ENCODE measurements at regions not wholly inside any gene's neighbourhood (a gene's known extent, or its start where the extent isn't known, plus 50 kb on each side); places are given as distances from the start of the nearest gene placed in this dataset.

GRCh38 chr13:84816567-84817105 lies 934.4 kb upstream of the SLITRK1 start (continued):
- TF ChIP-seq ZNF462 (CRISPR knock-in tag; IDR thresholded peaks at IDR 0.05), result no peak
- TF ChIP-seq ZNF114 (CRISPR knock-in tag; IDR thresholded peaks at IDR 0.05), result no peak
- no peak for TF ChIP-seq STAT1 (IDR thresholded peaks at IDR 0.05; ENCODE audit: unreplicated experiment)
- no peak for TF ChIP-seq CREB1 (CRISPR knock-in tag; IDR thresholded peaks at IDR 0.05; ENCODE audit: low read depth)

- Histone ChIP-seq H3K9me2 (ENCODE audit: insufficient read depth) (no peaks in the 10 kb centered on the region), H3K4me2 (no peak overlapping the region), H3K4me3 (no peak overlapping the region), H3K79me2 (replicated peaks; ENCODE audit: insufficient read depth) (no peaks in the 10 kb centered on the region), H3K4me1 (ENCODE audit: insufficient read depth) (peaks cover 4% of the 10 kb centered on the region; the same call in 1 of the 2 replicates), H3F3A (replicated peaks; ENCODE audit: low read depth) (no peaks in the 10 kb centered on the region), H3K27me3 (ENCODE audit: insufficient read depth) (no peaks in the 10 kb centered on the region), H4K20me1 (replicated peaks; ENCODE audit: insufficient read depth) (no peaks in the 10 kb centered on the region), H2AFZ (no peak overlapping the region), H3K36me3 (ENCODE audit: insufficient read depth) (no peaks in the 10 kb centered on the region), H3K27ac (ENCODE audit: low read depth) (no peak overlapping the region)
- no peaks in the 10 kb centered on the region for H3K9me3 Mint-ChIP-seq
- no peak for ATAC-seq
- no peak for DNase-seq (ENCODE audit: low spot score)
- no peaks in the 10 kb centered on the region for H3K36me3 Mint-ChIP-seq (ENCODE audit: low read depth)
- no peaks in the 10 kb centered on the region for H3K27me3 Mint-ChIP-seq (ENCODE audit: insufficient read depth, low read depth, poor library complexity)
- H3K4me1 Mint-ChIP-seq, result peaks cover 19% of the 10 kb centered on the region
- H3K4me3 Mint-ChIP-seq, result no peak overlapping the region
- no peak overlapping the region for H3K27ac Mint-ChIP-seq
- TF ChIP-seq REST (IDR thresholded peaks at IDR 0.05; ENCODE audit: unreplicated experiment), result no peak
- TF ChIP-seq CREB1 (CRISPR knock-in tag; IDR thresholded peaks at IDR 0.05; ENCODE audit: low read depth), result no peak
- no peak for TF ChIP-seq EZH2 (IDR thresholded peaks at IDR 0.05; ENCODE audit: low read depth, unreplicated experiment)
- no peak for TF ChIP-seq CTCF (conservative IDR thresholded peaks at IDR 0.05; ENCODE audit: low read depth in 2 of 2)
- no peak for TF ChIP-seq ZNF331 (CRISPR knock-in tag; IDR thresholded peaks at IDR 0.05; ENCODE audit: low read depth)
- no peak for TF ChIP-seq ZNF114 (CRISPR knock-in tag; IDR thresholded peaks at IDR 0.05)
- TF ChIP-seq STAT1 (IDR thresholded peaks at IDR 0.05; ENCODE audit: unreplicated experiment), result no peak
- TF ChIP-seq POLR2AphosphoS5 (IDR thresholded peaks at IDR 0.05; ENCODE audit: low read depth), result no peak
- no peak for TF ChIP-seq EZH2phosphoT487 (IDR thresholded peaks at IDR 0.05; ENCODE audit: unreplicated experiment)
- TF ChIP-seq ETS1 (IDR thresholded peaks at IDR 0.05), result no peak
- no peak for TF ChIP-seq JUNB (IDR thresholded peaks at IDR 0.05; ENCODE audit: unreplicated experiment)
Observed at GRCh38 chr13:84812789-84813188, 930.5 kb upstream of the SLITRK1 start.
